Neural cell (in vitro differentiated cells): ENCODE measurements at regions not wholly inside any gene's neighbourhood (a gene's known extent, or its start where the extent isn't known, plus 50 kb on each side); places are given as distances from the start of the nearest gene placed in this dataset.

ENCODE experiments used
- EZH2 ChIP-seq: fragments of 200-600, 300-800 bp; shearing (Covaris generic), sonication (generic); IDR thresholded peaks from 2 replicates; pipeline ENCODE4 v1.6.1; 2014; ENCODE audit warnings: antibody characterized with exemption, low read length, borderline replicate concordance, mild to moderate bottlenecking; ENCODE audit not compliant: insufficient read depth, poor library complexity, severe bottlenecking
- TF ChIP-seq, protein P1 (sequence below): fragments of 450-650 bp; IDR thresholded peaks from 2 replicates; pipeline ENCODE4 v1.5.1; 2014; ENCODE audit warnings: antibody characterized with exemption, mild to moderate bottlenecking, moderate library complexity; ENCODE audit not compliant: poor library complexity, severe bottlenecking

DNA sequence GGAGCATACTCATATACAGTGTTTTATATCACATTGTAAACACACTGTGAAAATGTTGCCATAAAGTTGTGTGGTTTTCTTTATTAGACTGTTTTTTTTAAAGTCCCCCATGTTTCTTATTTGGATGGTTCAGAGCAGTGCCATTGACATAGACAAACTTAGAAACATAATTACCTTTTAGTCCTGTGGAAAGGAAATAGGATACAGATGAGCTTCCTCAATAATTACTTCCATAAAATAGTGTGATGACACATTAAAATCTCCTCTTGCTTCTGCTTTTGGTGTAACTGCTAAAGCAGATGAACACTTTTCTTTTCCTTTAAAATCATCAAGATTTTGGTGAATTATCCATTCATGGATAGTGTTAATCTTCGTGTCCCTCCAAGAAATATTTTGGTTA is 52.9 kb upstream of the LIMCH1 start:
- TF ChIP-seq EZH2, result no peak
- TF ChIP-seq, protein P1, sequence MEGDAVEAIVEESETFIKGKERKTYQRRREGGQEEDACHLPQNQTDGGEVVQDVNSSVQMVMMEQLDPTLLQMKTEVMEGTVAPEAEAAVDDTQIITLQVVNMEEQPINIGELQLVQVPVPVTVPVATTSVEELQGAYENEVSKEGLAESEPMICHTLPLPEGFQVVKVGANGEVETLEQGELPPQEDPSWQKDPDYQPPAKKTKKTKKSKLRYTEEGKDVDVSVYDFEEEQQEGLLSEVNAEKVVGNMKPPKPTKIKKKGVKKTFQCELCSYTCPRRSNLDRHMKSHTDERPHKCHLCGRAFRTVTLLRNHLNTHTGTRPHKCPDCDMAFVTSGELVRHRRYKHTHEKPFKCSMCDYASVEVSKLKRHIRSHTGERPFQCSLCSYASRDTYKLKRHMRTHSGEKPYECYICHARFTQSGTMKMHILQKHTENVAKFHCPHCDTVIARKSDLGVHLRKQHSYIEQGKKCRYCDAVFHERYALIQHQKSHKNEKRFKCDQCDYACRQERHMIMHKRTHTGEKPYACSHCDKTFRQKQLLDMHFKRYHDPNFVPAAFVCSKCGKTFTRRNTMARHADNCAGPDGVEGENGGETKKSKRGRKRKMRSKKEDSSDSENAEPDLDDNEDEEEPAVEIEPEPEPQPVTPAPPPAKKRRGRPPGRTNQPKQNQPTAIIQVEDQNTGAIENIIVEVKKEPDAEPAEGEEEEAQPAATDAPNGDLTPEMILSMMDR, result no peak
